Suprapubic skin (tissue), 4 donors: ENCODE measurements at regions not wholly inside any gene's neighbourhood (a gene's known extent, or its start where the extent isn't known, plus 50 kb on each side); places are given as distances from the start of the nearest gene placed in this dataset.

Source experiments
- DNase-seq, 2 donors: peaks; one replicate each; pipeline ENCODE4 v3.0.0-alpha.2; 2019; ENCODE audit warnings: low spot score in 2 of 2
- H3K27ac ChIP-seq: fragments of 200-600 bp; sonication (generic); one replicate; pipeline ENCODE4 v1.5.1; 2019
- H3K27me3 ChIP-seq: fragments of 200-600 bp; sonication (generic); one replicate; pipeline ENCODE4 v1.5.1; 2019
- H3K36me3 ChIP-seq: fragments of 200-600 bp; sonication (generic); one replicate; pipeline ENCODE4 v1.5.1; 2019
- H3K4me1 ChIP-seq: fragments of 200-600 bp; sonication (generic); one replicate; pipeline ENCODE4 v1.5.1; 2019
- H3K4me3 ChIP-seq: fragments of 200-600 bp; sonication (generic); one replicate; pipeline ENCODE4 v1.5.1; 2019; ENCODE audit warnings: mild to moderate bottlenecking
- H3K9me3 ChIP-seq: fragments of 200-600 bp; sonication (generic); one replicate; pipeline ENCODE4 v1.5.1; 2019
- CTCF ChIP-seq, 2 donors: fragments of 200-600 bp in 1 of 2; fragments of 450-650 bp in 1 of 2; sonication (generic) in 1 of 2; IDR thresholded peaks; one replicate each; pipeline ENCODE4 v1.5.1; 2016 to 2019; ENCODE audit warnings: antibody characterized with exemption in 2 of 2, mild to moderate bottlenecking in 1 of 2, moderate library complexity in 1 of 2
- EP300 ChIP-seq: sonication (generic); formaldehyde crosslinking; IDR thresholded peaks from one replicate; pipeline ENCODE4 v1.6.1; 2017; ENCODE audit warnings: antibody characterized with exemption
- POLR2A ChIP-seq, 2 donors: fragments of 450-650 bp; IDR thresholded peaks; one replicate each; pipeline ENCODE4 v1.6.1; 2017; ENCODE audit warnings: antibody characterized with exemption in 2 of 2, mild to moderate bottlenecking in 2 of 2, moderate library complexity in 2 of 2
- POLR2AphosphoS5 ChIP-seq, 3 donors: sonication (generic); formaldehyde crosslinking; IDR thresholded peaks; one replicate each; pipeline ENCODE4 v1.6.1; 2017; ENCODE audit warnings: antibody characterized with exemption in 3 of 3
- WGBS: methylation state at CpG from one replicate; pipeline ENCODE4 v1.1.5; 2018; 5-methylcytosine and 5-hydroxymethylcytosine counted together

GRCh38 chr3:110473405-110473804 is 598.2 kb upstream of the NECTIN3 start:
- Histone ChIP-seq H3K4me1 (no peaks in the 10 kb centered on the region), H3K4me3 (no peak overlapping the region), H3K9me3 (no peaks in the 10 kb centered on the region), H3K36me3 (no peaks in the 10 kb centered on the region), H3K27ac (no peak overlapping the region), H3K27me3 (no peaks in the 10 kb centered on the region)
- DNase-seq = no peak
- 85% methylated on average over 4 of the region's 4 CpGs for WGBS
- TF ChIP-seq CTCF (IDR thresholded peaks at IDR 0.05) = no peak
- TF ChIP-seq EP300 = no peak
- no peak for TF ChIP-seq POLR2AphosphoS5 (IDR thresholded peaks at IDR 0.05)
- TF ChIP-seq POLR2A (IDR thresholded peaks at IDR 0.05) = no peak

GRCh38 chr3:110474397-110474796 is 597.2 kb upstream of the NECTIN3 start:
- Histone ChIP-seq H3K9me3 (no peaks in the 10 kb centered on the region), H3K4me1 (no peaks in the 10 kb centered on the region), H3K27ac (no peak overlapping the region), H3K27me3 (no peaks in the 10 kb centered on the region), H3K4me3 (no peak overlapping the region), H3K36me3 (no peaks in the 10 kb centered on the region)
- no peak for DNase-seq
- TF ChIP-seq EP300 (no peak), CTCF (IDR thresholded peaks at IDR 0.05) (no peak), POLR2AphosphoS5 (IDR thresholded peaks at IDR 0.05) (no peak), POLR2A (IDR thresholded peaks at IDR 0.05) (no peak)
- WGBS = 61% methylated on average over 2 of the region's 2 CpGs

- H3K4me3 ChIP-seq = no peak overlapping the region
- no peaks in the 10 kb centered on the region for H3K27me3 ChIP-seq
- no peak for DNase-seq
- TF ChIP-seq POLR2AphosphoS5 (IDR thresholded peaks at IDR 0.05) (no peak), CTCF (IDR thresholded peaks at IDR 0.05) (no peak), POLR2A (IDR thresholded peaks at IDR 0.05) (no peak), EP300 (no peak)
- no peaks in the 10 kb centered on the region for H3K9me3 ChIP-seq
- no peaks in the 10 kb centered on the region for H3K4me1 ChIP-seq
- no peak overlapping the region for H3K27ac ChIP-seq
- WGBS = 88% methylated on average over 4 of the region's 4 CpGs
- H3K36me3 ChIP-seq = no peaks in the 10 kb centered on the region
Measured at GRCh38 chr3:110478377-110479054, 593.1 kb upstream of the NECTIN3 start.

GRCh38 chr3:110479731-110480130 is 591.9 kb upstream of the NECTIN3 start:
- Histone ChIP-seq H3K4me3 (no peak overlapping the region), H3K27ac (no peak overlapping the region), H3K4me1 (no peaks in the 10 kb centered on the region), H3K27me3 (no peaks in the 10 kb centered on the region), H3K36me3 (no peaks in the 10 kb centered on the region), H3K9me3 (peaks cover 2% of the 10 kb centered on the region)
- TF ChIP-seq CTCF (IDR thresholded peaks at IDR 0.05) = no peak
- no peak for TF ChIP-seq POLR2AphosphoS5 (IDR thresholded peaks at IDR 0.05)
- no peak for TF ChIP-seq POLR2A (IDR thresholded peaks at IDR 0.05)
- TF ChIP-seq EP300 = no peak
- 32% methylated on average over 2 of the region's 2 CpGs for WGBS
- no peak for DNase-seq

GRCh38 chr3:110485389-110485788 is 586.2 kb upstream of the NECTIN3 start:
- H3K9me3 ChIP-seq = peaks cover 9% of the 10 kb centered on the region
- H3K4me3 ChIP-seq = no peak overlapping the region
- H3K36me3 ChIP-seq = no peaks in the 10 kb centered on the region
- WGBS = 95% methylated on average over 2 of the region's 2 CpGs
- DNase-seq = no peak
- no peak overlapping the region for H3K27ac ChIP-seq
- no peaks in the 10 kb centered on the region for H3K27me3 ChIP-seq
- TF ChIP-seq CTCF (IDR thresholded peaks at IDR 0.05) (no peak), POLR2A (IDR thresholded peaks at IDR 0.05) (no peak)
- no peaks in the 10 kb centered on the region for H3K4me1 ChIP-seq
